Tibial nerve (tissue), 4 donors: ENCODE measurements at regions not wholly inside any gene's neighbourhood (a gene's known extent, or its start where the extent isn't known, plus 50 kb on each side); places are given as distances from the start of the nearest gene placed in this dataset.
"Not testable (repeated sequence)": the region's sequence is repeated elsewhere in the genome, so short reads cannot be mapped to it uniquely, and the experiment has no call there.

Experiments used
- DNase-seq, 2 donors: peaks; one replicate each; pipeline ENCODE4 v3.0.0-alpha.2; 2019; ENCODE audit warnings: low spot score in 2 of 2
- H3K27ac ChIP-seq, 4 donors: fragments of 200-600 bp; sonication (generic) in 3 of 4; one replicate each; pipeline ENCODE4 v1.5.1; 2017 to 2019; ENCODE audit warnings: mild to moderate bottlenecking in 1 of 4
- H3K27me3 ChIP-seq, 2 donors: fragments of 200-600 bp; sonication (generic) in 1 of 2; one replicate each; pipeline versions ENCODE4 v1.5.1 to v1.6.0; 2017 to 2019
- H3K36me3 ChIP-seq, 3 donors: fragments of 200-600 bp; sonication (generic); one replicate each; pipeline ENCODE4 v1.5.1; 2018 to 2019
- H3K4me1 ChIP-seq, 4 donors: fragments of 200-600 bp; sonication (generic) in 3 of 4; one replicate each; pipeline ENCODE4 v1.5.1; 2017 to 2019
- H3K4me3 ChIP-seq, 4 donors: fragments of 200-600 bp; sonication (generic) in 3 of 4; one replicate each; pipeline ENCODE4 v1.5.1; 2017 to 2019; ENCODE audit warnings: mild to moderate bottlenecking in 1 of 4, moderate library complexity in 1 of 4
- H3K9me3 ChIP-seq, 4 donors: fragments of 200-600 bp; sonication (generic) in 3 of 4; one replicate each; pipeline ENCODE4 v1.5.1; 2017 to 2019
- EP300 ChIP-seq, 2 donors: sonication (generic); formaldehyde crosslinking; IDR thresholded peaks; one replicate each; pipeline ENCODE4 v1.6.1; 2017; ENCODE audit warnings: antibody characterized with exemption in 2 of 2, mild to moderate bottlenecking in 1 of 2
- POLR2A ChIP-seq, 2 donors: fragments of 450-650 bp; IDR thresholded peaks; one replicate each; pipeline ENCODE4 v1.6.1; 2017; ENCODE audit warnings: antibody characterized with exemption in 2 of 2, mild to moderate bottlenecking in 2 of 2, moderate library complexity in 2 of 2
- WGBS, 2 donors: methylation state at CpG; one replicate each; pipeline ENCODE4 v1.1.5; 2018; 5-methylcytosine and 5-hydroxymethylcytosine counted together
- TF ChIP-seq, protein P1 (sequence below), 5 experiments: fragments of 200-600 bp in 3 of 5; fragments of 450-650 bp in 2 of 5; sonication (generic) in 3 of 5; IDR thresholded peaks; one replicate each; pipeline ENCODE4 v1.5.1; 2016 to 2019; ENCODE audit warnings: antibody characterized with exemption in 5 of 5, mild to moderate bottlenecking in 3 of 5, moderate library complexity in 2 of 5

DNA sequence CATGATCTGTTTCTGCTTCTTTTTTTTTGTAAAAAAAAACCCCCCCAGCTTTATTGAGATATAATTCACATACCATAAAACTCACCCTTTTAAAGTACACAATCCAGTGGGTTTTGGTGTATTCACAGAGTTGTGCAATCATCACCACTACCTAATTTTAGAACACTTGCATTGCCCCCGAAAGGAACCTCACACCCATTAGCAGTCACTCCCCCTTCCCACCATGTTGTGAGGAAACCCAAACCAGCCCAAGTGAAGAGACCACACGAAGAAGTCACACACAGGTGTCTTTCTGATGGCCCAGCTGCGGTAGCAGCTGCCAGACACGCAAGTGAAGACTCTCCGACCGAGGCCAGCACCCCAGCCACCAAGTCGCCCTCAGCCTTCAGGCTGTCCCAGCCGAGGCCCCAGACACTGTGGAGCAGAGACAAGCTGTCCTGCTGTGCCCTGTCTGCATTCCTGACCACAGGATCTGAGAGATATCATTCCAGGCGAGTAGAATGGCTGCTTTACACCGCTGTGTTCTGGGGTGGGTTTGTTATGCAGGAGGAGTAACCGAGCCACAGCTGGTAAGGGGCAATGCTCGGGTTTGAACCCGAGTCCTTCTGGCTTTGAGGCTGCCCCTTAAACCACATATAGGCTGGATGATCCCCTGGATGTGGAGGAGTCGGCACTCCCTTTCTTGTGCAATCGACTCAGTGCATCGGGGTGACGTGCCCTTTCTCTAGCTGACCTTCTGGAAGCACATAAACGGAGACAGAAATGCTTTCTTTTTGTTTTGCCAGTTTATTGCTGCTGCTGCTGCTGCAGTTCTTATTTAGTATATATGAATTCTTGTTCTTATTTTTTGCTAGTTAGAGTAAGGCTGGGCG is 59.1 kb upstream of the PTPN1 start:
- DNase-seq: peak in 1 of 2 donors; percentile 55
- 29 to 36% methylated on average over 18 to 19 of the region's 19 CpGs for WGBS, 2 donors

DNA sequence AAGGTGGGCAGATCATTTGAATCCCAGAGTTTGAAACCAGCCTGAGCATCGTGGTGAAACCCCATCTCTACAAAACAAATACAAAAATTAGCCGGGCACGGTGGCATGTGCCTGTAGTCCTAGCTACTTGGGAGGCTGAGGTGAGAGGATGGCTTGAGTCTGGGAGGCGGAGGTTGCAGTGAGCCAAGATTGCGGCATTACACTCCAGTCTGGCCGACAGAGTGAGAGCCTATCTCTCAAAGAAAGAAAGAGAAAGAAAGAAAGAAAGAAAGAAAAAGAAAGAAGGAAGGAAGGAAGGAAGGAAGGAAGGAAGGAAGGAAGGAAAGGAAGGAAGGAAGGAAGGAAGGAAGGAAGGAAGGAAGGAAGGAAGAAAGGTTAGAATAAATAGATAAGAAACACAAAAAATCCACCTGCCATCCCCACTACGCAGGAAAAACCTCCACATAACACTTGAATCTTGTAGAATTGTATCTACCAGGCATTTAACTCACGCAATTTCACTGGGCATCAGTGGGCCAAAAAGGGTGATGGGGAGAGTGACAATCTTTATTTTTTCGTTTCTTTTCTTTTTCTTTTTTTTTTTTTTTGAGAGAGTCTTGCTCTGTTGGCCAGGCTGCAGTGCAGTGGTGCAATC is 58.3 kb upstream of the PTPN1 start:
- H3K36me3 ChIP-seq, H3K27me3 ChIP-seq, DNase-seq, H3K9me3 ChIP-seq: not testable (repeated sequence)
- Histone ChIP-seq H3K4me3 (peak overlapping the region in 2 of 4 donors; percentile 19 to 24), H3K27ac (peak overlapping the region; percentile 42 to 86 (median 76)), H3K4me1 (peaks cover 0 to 34% (median 16%) of the 10 kb centered on the region in 4 donors)
- WGBS, 2 donors: 67 to 76% methylated on average over 9 of the region's 9 CpGs

More for the DNA sequence above, 59.1 kb upstream of the PTPN1 start:
- no peaks in the 10 kb centered on the region for H3K36me3 ChIP-seq
- peak overlapping the region in 2 of 4 donors; percentile 19 to 24 for H3K4me3 ChIP-seq
- H3K9me3 ChIP-seq: no peaks in the 10 kb centered on the region
- TF ChIP-seq, protein P1, sequence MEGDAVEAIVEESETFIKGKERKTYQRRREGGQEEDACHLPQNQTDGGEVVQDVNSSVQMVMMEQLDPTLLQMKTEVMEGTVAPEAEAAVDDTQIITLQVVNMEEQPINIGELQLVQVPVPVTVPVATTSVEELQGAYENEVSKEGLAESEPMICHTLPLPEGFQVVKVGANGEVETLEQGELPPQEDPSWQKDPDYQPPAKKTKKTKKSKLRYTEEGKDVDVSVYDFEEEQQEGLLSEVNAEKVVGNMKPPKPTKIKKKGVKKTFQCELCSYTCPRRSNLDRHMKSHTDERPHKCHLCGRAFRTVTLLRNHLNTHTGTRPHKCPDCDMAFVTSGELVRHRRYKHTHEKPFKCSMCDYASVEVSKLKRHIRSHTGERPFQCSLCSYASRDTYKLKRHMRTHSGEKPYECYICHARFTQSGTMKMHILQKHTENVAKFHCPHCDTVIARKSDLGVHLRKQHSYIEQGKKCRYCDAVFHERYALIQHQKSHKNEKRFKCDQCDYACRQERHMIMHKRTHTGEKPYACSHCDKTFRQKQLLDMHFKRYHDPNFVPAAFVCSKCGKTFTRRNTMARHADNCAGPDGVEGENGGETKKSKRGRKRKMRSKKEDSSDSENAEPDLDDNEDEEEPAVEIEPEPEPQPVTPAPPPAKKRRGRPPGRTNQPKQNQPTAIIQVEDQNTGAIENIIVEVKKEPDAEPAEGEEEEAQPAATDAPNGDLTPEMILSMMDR (IDR thresholded peaks at IDR 0.05): no peak
- TF ChIP-seq POLR2A (IDR thresholded peaks at IDR 0.05) (no peak), EP300 (IDR thresholded peaks at IDR 0.05) (peak in 1 of 2 donors; percentile 71)
- peaks cover 0 to 27% (median 16%) of the 10 kb centered on the region in 4 donors for H3K4me1 ChIP-seq
- H3K27ac ChIP-seq: peak overlapping the region; percentile 42 to 86 (median 76)
- H3K27me3 ChIP-seq: no peaks in the 10 kb centered on the region

DNA sequence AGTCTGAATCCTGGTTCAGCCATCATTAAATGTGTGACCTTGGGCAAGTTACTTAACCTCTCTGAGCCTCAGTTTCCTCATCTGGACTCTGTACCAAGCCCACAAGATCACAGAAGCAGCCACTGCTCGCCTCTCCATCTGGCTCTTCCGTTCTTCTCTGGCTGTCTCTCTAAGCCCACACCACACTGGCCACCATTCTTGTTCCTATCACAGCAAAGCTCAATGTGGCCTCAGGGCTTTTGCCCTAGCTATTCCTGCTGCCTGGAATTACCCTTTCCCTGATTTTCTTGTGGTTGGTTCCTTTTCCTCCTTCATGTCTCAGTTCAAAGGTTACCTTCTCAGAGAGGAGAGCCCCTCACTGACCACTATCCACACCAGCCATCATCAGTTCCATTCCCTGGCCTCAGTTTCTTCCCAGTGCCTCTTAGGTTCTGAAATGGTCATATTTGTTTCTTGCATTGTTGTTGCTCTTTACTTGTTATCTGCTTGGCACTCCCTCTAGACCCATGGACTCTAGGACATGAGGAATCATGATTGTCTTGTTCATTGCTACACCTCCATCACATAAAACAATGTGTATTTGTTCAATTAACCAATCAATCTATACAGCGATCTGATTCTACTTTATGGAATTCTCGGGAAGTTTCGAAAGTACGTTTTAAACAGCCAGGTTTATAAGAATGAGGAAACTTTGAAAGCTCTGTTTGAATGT is 56.5 kb upstream of the PTPN1 start:
- Histone ChIP-seq H3K9me3 (no peaks in the 10 kb centered on the region), H3K27me3 (no peaks in the 10 kb centered on the region), H3K27ac (peak overlapping the region in 1 of 4 donors; percentile 37), H3K4me3 (no peak overlapping the region), H3K4me1 (peaks cover 0 to 38% (median 16%) of the 10 kb centered on the region in 4 donors), H3K36me3 (no peaks in the 10 kb centered on the region)
- TF ChIP-seq, protein P1 (IDR thresholded peaks at IDR 0.05): no peak
- TF ChIP-seq EP300 (IDR thresholded peaks at IDR 0.05) (no peak), POLR2A (IDR thresholded peaks at IDR 0.05) (no peak)
- no peak for DNase-seq
- 82 to 85% methylated on average over 6 of the region's 6 CpGs for WGBS, 2 donors

DNA sequence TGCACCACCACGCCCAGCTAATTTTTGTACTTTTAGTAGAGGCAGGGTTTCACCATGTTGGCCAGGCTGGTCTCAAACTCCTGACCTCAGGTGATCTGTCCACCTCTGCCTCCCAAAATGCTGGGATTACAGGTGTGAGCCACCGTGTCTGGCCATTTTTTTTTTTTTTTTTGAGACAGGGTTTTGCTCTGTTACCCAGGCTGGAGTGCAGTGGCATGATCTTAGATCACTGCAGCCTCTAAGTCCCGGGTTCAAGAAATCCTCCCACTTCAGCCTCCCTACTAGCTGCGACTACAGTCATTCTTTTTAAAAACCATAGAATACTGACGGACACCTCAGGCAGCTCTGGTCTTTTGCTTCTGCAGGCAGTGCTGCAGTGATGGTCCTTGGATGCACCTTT is 54.9 kb upstream of the PTPN1 start:
- not testable (repeated sequence) for DNase-seq, H3K9me3 ChIP-seq, H3K4me3 ChIP-seq, H3K36me3 ChIP-seq, H3K27me3 ChIP-seq
- 92 to 95% methylated on average over 5 of the region's 5 CpGs for WGBS, 2 donors
- H3K4me1 ChIP-seq: peaks cover 0 to 33% (median 14%) of the 10 kb centered on the region in 4 donors
- peak overlapping the region in 2 of 4 donors; percentile 25 to 68 for H3K27ac ChIP-seq

DNA sequence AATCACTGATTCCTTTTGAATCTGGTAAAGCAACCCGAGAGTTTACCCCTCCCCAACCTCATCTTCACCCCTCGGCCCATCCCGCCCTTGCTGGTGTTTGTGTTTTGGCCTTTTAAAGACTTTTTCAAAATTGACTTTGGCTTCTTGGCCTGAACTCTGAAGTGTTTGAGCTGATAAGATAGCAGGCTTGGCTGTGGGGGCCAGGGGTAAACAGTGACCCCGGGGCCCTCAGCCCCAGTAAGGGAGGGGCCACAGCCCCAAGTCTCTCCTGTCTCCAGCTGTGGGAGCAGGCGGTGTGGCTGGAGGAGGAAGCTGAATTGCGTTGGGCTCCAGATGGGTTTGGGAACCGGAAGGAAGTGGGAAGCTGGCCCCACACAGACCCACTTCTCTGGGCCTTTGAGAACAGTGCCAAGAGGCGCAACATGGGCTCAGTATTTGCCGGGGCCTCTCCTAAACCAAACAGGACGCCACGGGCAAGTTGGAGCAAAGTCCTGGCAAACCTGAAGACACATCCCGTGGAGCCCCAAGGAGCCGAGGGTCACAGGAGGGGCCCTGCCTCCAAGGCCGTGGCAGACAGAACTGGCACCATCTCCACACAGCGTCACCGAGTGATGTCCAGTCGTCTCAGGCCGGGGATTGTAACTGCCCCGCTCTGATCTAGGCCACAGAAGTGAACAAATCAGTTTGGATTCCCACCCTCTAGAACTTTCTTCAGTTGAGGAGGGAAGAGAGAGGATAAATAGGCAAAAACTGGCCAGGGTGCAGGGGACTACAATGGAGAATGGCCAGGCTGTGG is 54.3 kb upstream of the PTPN1 start:
- Histone ChIP-seq H3K36me3 (no peaks in the 10 kb centered on the region), H3K4me3 (no peak overlapping the region), H3K9me3 (no peaks in the 10 kb centered on the region), H3K27ac (peak overlapping the region in 3 of 4 donors; percentile 25 to 68 (median 33)), H3K27me3 (no peaks in the 10 kb centered on the region), H3K4me1 (peaks cover 0 to 33% (median 15%) of the 10 kb centered on the region in 4 donors)
- TF ChIP-seq POLR2A (IDR thresholded peaks at IDR 0.05) (no peak), EP300 (IDR thresholded peaks at IDR 0.05) (no peak)
- TF ChIP-seq, protein P1 (IDR thresholded peaks at IDR 0.05): no peak
- DNase-seq: no peak
- WGBS, 2 donors: 68 to 72% methylated on average over 17 to 19 of the region's 19 CpGs
